T-helper 17 cell (primary cell): ENCODE measurements at regions not wholly inside any gene's neighbourhood (a gene's known extent, or its start where the extent isn't known, plus 50 kb on each side); places are given as distances from the start of the nearest gene placed in this dataset.

Experiments
- ATAC-seq: fragments of 150-1000 bp; cut with Tn5 transposase; 2 replicates; pipeline ENCODE4 v1.10.0; 2021; ENCODE audit warnings: mild to moderate bottlenecking, moderate library complexity
- DNase-seq, 3 donors: peaks; one replicate each; pipeline versions ENCODE4 v3.0.0 to v3.0.0-alpha.2; 2020 to 2021
- H3K9me3 ChIP-seq: one replicate; pipeline ENCODE4 v1.7.0; 2013; ENCODE audit warnings: low read length, mild to moderate bottlenecking; ENCODE audit not compliant: control insufficient read depth, poor library complexity, severe bottlenecking
- H3K27ac Mint-ChIP-seq: one replicate; pipeline ENCODE4 v1.8.0; 2022; ENCODE audit warnings: mild to moderate bottlenecking, moderate library complexity, mixed read lengths
- H3K27me3 Mint-ChIP-seq: one replicate; pipeline ENCODE4 v1.8.0; 2022; ENCODE audit warnings: mixed read lengths
- H3K36me3 Mint-ChIP-seq: one replicate; pipeline ENCODE4 v1.8.0; 2022; ENCODE audit warnings: low read depth, mixed read lengths
- H3K4me1 Mint-ChIP-seq: one replicate; pipeline ENCODE4 v1.8.0; 2022; ENCODE audit warnings: mild to moderate bottlenecking, mixed read lengths
- H3K4me3 Mint-ChIP-seq: one replicate; pipeline ENCODE4 v1.8.0; 2022; ENCODE audit warnings: mild to moderate bottlenecking, moderate library complexity, mixed read lengths

GRCh38 chr16:5709889-5710288, 612.3 kb upstream of the EEF2KMT start:
- DNase-seq, result no peak
- no peaks in the 10 kb centered on the region for H3K27me3 Mint-ChIP-seq

GRCh38 chr16:5706211-5706610, 608.6 kb upstream of the EEF2KMT start:
- no peaks in the 10 kb centered on the region for H3K4me1 Mint-ChIP-seq
- no peak for ATAC-seq
- H3K27ac Mint-ChIP-seq, result no peak overlapping the region
- H3K36me3 Mint-ChIP-seq, result no peaks in the 10 kb centered on the region
- no peak overlapping the region for H3K4me3 Mint-ChIP-seq
- no peak for DNase-seq
- no peaks in the 10 kb centered on the region for H3K27me3 Mint-ChIP-seq
- no peaks in the 10 kb centered on the region for H3K9me3 ChIP-seq

More at GRCh38 chr16:5709889-5710288, 612.3 kb upstream of the EEF2KMT start:
- Mint-ChIP-seq H3K36me3 (no peaks in the 10 kb centered on the region), H3K4me3 (no peak overlapping the region), H3K27ac (no peak overlapping the region), H3K4me1 (no peaks in the 10 kb centered on the region)
- peaks cover 4% of the 10 kb centered on the region for H3K9me3 ChIP-seq
- ATAC-seq, result no peak

DNA sequence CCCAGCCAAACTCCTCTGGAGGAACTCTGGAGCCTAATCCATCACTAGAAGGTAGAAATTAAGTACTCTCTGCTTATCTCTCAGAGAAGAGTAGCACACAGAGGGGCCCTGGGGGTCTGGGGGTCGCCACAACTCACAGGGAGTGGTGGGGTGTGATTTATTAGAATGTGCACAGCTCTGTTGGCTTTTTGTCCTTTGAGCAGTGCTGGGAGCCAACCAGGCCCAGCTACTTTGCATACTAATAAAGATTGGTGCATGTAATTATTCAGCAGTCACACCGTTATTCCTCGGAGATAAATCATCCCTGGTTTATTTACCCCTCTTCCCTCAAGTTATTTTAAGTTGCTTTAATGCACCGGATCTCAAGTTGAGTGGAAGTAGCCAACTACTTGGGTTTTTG, 606.7 kb upstream of the EEF2KMT start:
- no peak overlapping the region for H3K27ac Mint-ChIP-seq
- no peaks in the 10 kb centered on the region for H3K27me3 Mint-ChIP-seq
- ATAC-seq, result no peak
- no peaks in the 10 kb centered on the region for H3K9me3 ChIP-seq
- H3K4me1 Mint-ChIP-seq, result no peaks in the 10 kb centered on the region
- H3K36me3 Mint-ChIP-seq, result no peaks in the 10 kb centered on the region
- no peak for DNase-seq
- H3K4me3 Mint-ChIP-seq, result no peak overlapping the region

GRCh38 chr16:5693426-5693825, 595.8 kb upstream of the EEF2KMT start:
- DNase-seq, result no peak
- Mint-ChIP-seq H3K36me3 (no peaks in the 10 kb centered on the region), H3K4me1 (no peaks in the 10 kb centered on the region), H3K4me3 (no peak overlapping the region), H3K27me3 (no peaks in the 10 kb centered on the region), H3K27ac (no peak overlapping the region)
- H3K9me3 ChIP-seq, result no peaks in the 10 kb centered on the region
- no peak for ATAC-seq

DNA sequence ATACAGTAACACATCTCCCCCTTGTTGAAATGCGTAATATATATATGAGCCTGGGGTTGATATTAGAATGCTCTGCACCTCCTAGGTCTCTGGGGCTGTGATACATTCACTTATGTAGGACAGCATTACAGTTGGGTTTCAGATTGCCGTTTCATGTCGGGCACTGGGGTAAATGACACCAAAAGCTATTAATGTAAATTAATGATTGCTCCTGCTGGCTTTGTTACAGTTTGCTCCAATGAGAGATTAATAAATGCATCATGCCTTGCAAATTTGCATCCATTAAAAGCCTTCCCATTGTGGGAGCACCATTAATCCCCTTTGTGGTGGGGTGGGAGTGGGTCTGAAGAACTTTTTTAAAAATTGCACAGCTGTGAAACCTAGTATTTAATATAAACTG, 584.4 kb upstream of the EEF2KMT start:
- Mint-ChIP-seq H3K36me3 (no peaks in the 10 kb centered on the region), H3K4me3 (no peak overlapping the region)

GRCh38 chr16:5678371-5678770, 580.8 kb upstream of the EEF2KMT start:
- H3K27me3 Mint-ChIP-seq, result no peaks in the 10 kb centered on the region
- no peak overlapping the region for H3K4me3 Mint-ChIP-seq
- H3K4me1 Mint-ChIP-seq, result no peaks in the 10 kb centered on the region
- H3K27ac Mint-ChIP-seq, result no peak overlapping the region
- DNase-seq (no peak), ATAC-seq (no peak)
- no peaks in the 10 kb centered on the region for H3K36me3 Mint-ChIP-seq
- no peaks in the 10 kb centered on the region for H3K9me3 ChIP-seq

More for the DNA sequence above, 584.4 kb upstream of the EEF2KMT start:
- H3K9me3 ChIP-seq, result no peaks in the 10 kb centered on the region
- no peak for DNase-seq
- no peak for ATAC-seq
- Mint-ChIP-seq H3K4me1 (no peaks in the 10 kb centered on the region), H3K27ac (no peak overlapping the region), H3K27me3 (no peaks in the 10 kb centered on the region)

GRCh38 chr16:5671421-5671820, 573.8 kb upstream of the EEF2KMT start:
- Mint-ChIP-seq H3K4me1 (no peaks in the 10 kb centered on the region), H3K36me3 (no peaks in the 10 kb centered on the region), H3K27me3 (no peaks in the 10 kb centered on the region), H3K27ac (no peak overlapping the region), H3K4me3 (no peak overlapping the region)
- H3K9me3 ChIP-seq, result no peaks in the 10 kb centered on the region
- DNase-seq, result no peak
- ATAC-seq, result no peak

DNA sequence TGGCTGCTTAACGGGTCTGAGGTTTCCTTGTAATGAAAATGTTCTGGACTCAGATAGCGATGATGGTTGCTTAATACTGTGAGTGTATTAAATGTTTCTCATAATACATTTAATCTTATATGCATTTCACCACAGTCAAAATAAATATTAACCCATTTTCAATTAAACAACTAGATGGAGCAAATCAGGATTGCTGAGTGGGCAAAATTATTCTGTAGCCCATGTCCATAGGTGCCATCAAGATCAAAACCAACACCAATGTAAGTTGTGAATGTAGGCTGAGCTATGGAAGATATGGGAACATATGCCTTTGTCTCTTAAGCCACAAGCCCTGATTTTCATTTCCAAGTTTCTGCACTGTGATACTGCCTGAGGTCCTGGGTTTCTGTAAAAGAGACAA, 572.6 kb upstream of the EEF2KMT start:
- H3K27ac Mint-ChIP-seq, result no peak overlapping the region
- H3K9me3 ChIP-seq, result no peaks in the 10 kb centered on the region
- H3K4me1 Mint-ChIP-seq, result no peaks in the 10 kb centered on the region
- H3K27me3 Mint-ChIP-seq, result no peaks in the 10 kb centered on the region
- H3K4me3 Mint-ChIP-seq, result no peak overlapping the region
- DNase-seq (no peak), ATAC-seq (no peak)
- no peaks in the 10 kb centered on the region for H3K36me3 Mint-ChIP-seq

DNA sequence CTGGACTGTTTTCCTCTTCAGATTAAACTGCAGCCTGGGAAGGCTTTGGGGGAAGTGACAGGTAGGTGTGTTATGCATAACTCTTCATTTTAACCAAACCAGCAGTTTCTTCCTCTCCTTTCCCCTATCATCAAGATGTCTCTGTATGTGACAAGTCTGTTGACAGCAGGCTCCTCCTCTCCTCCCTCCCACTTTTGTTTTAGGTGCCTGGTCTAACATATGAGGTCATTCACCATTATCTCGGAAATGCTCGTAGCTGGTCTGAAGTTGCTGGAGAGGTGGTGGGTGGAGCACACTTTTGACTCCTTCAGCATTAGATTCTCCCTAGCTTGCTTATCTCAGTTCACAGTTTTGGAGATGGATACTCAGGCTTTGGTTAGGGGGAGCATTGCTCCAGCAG, 571.0 kb upstream of the EEF2KMT start:
- ATAC-seq (no peak), DNase-seq (no peak)
- H3K36me3 Mint-ChIP-seq, result no peaks in the 10 kb centered on the region
- no peak overlapping the region for H3K27ac Mint-ChIP-seq
- H3K4me1 Mint-ChIP-seq, result no peaks in the 10 kb centered on the region
- H3K4me3 Mint-ChIP-seq, result no peak overlapping the region
- H3K9me3 ChIP-seq, result no peaks in the 10 kb centered on the region
- H3K27me3 Mint-ChIP-seq, result no peaks in the 10 kb centered on the region

- Mint-ChIP-seq H3K4me1 (no peaks in the 10 kb centered on the region), H3K27me3 (no peaks in the 10 kb centered on the region)
These were observed 568.2 kb upstream of the EEF2KMT start for GRCh38 chr16:5665834-5666233.

GRCh38 chr16:5653789-5654188, 556.2 kb upstream of the EEF2KMT start:
- DNase-seq, result no peak
- no peak overlapping the region for H3K27ac Mint-ChIP-seq
- H3K4me3 Mint-ChIP-seq, result no peak overlapping the region
- H3K27me3 Mint-ChIP-seq, result no peaks in the 10 kb centered on the region
- no peaks in the 10 kb centered on the region for H3K9me3 ChIP-seq
- ATAC-seq, result no peak
- H3K4me1 Mint-ChIP-seq, result no peaks in the 10 kb centered on the region
- no peaks in the 10 kb centered on the region for H3K36me3 Mint-ChIP-seq

More at GRCh38 chr16:5665834-5666233, 568.2 kb upstream of the EEF2KMT start:
- H3K9me3 ChIP-seq, result no peaks in the 10 kb centered on the region
- H3K4me3 Mint-ChIP-seq, result no peak overlapping the region
- ATAC-seq (no peak), DNase-seq (no peak)
- H3K27ac Mint-ChIP-seq, result no peak overlapping the region
- no peaks in the 10 kb centered on the region for H3K36me3 Mint-ChIP-seq

GRCh38 chr16:5653041-5653440, 555.4 kb upstream of the EEF2KMT start:
- H3K27ac Mint-ChIP-seq, result no peak overlapping the region
- no peaks in the 10 kb centered on the region for H3K36me3 Mint-ChIP-seq
- H3K27me3 Mint-ChIP-seq, result peaks cover 5% of the 10 kb centered on the region
- H3K9me3 ChIP-seq, result no peaks in the 10 kb centered on the region
- no peak overlapping the region for H3K4me3 Mint-ChIP-seq
- DNase-seq, result no peak
- no peak for ATAC-seq
- H3K4me1 Mint-ChIP-seq, result no peaks in the 10 kb centered on the region

- Mint-ChIP-seq H3K4me3 (no peak overlapping the region), H3K27me3 (peaks cover 5% of the 10 kb centered on the region), H3K36me3 (no peaks in the 10 kb centered on the region), H3K27ac (no peak overlapping the region), H3K4me1 (no peaks in the 10 kb centered on the region)
- no peak for ATAC-seq
- DNase-seq, result no peak
- H3K9me3 ChIP-seq, result no peaks in the 10 kb centered on the region
These were observed 552.5 kb upstream of the EEF2KMT start for GRCh38 chr16:5649762-5650743.

GRCh38 chr16:5647051-5647450, 549.5 kb upstream of the EEF2KMT start:
- H3K4me1 Mint-ChIP-seq, result no peaks in the 10 kb centered on the region
- peaks cover 5% of the 10 kb centered on the region for H3K27me3 Mint-ChIP-seq
- no peak for DNase-seq
- no peaks in the 10 kb centered on the region for H3K9me3 ChIP-seq
- H3K4me3 Mint-ChIP-seq, result no peak overlapping the region
- no peak for ATAC-seq
- H3K36me3 Mint-ChIP-seq, result no peaks in the 10 kb centered on the region
- no peak overlapping the region for H3K27ac Mint-ChIP-seq
